GM23338 (cell line): ENCODE measurements at regions not wholly inside any gene's neighbourhood (a gene's known extent, or its start where the extent isn't known, plus 50 kb on each side); places are given as distances from the start of the nearest gene placed in this dataset.

Experiments used
- ATAC-seq: fragments of 200-7000 bp; cut with Tn5 transposase; 3 replicates; pipeline ENCODE4 v1.9.1; 2020
- DNase-seq: peaks from one replicate; pipeline ENCODE4 v3.0.0-alpha.2; 2015; ENCODE audit warnings: low spot score
- H2AFZ ChIP-seq: fragments of 200-600 bp; sonication (generic); 2 replicates; pipeline ENCODE4 v1.8.0; 2016; ENCODE audit warnings: antibody characterized with exemption, mild to moderate bottlenecking, moderate library complexity
- H3F3A ChIP-seq: fragments of 200-600 bp; sonication (generic); replicated peaks from 2 replicates; pipeline ENCODE4 v1.8.0; 2017; ENCODE audit warnings: antibody characterized with exemption, mixed run types, low read depth
- H3K27ac ChIP-seq: fragments of 200-600 bp; sonication (generic); 2 replicates; pipeline ENCODE4 v1.6.1; 2016; ENCODE audit warnings: low read depth
- H3K27me3 ChIP-seq: fragments of 200-600 bp; sonication (generic); 2 replicates; pipeline ENCODE4 v1.8.0; 2016; ENCODE audit warnings: mild to moderate bottlenecking, mixed run types, moderate library complexity; ENCODE audit not compliant: insufficient read depth
- H3K36me3 ChIP-seq: fragments of 200-600 bp; sonication (generic); 2 replicates; pipeline ENCODE4 v1.8.0; 2016; ENCODE audit warnings: mild to moderate bottlenecking; ENCODE audit not compliant: insufficient read depth
- H3K4me1 ChIP-seq: fragments of 200-600 bp; sonication (generic); 2 replicates; pipeline ENCODE4 v1.8.0; 2016; ENCODE audit warnings: mild to moderate bottlenecking, moderate library complexity; ENCODE audit not compliant: insufficient read depth
- H3K4me2 ChIP-seq: fragments of 200-600 bp; sonication (generic); 2 replicates; pipeline ENCODE4 v1.7.1; 2017; ENCODE audit warnings: mixed run types
- H3K4me3 ChIP-seq: fragments of 200-600 bp; sonication (generic); 2 replicates; pipeline ENCODE4 v1.6.1; 2016; ENCODE audit warnings: mixed run types
- H3K79me2 ChIP-seq: fragments of 200-600 bp; sonication (generic); replicated peaks from 2 replicates; pipeline ENCODE4 v1.8.0; 2017; ENCODE audit warnings: mild to moderate bottlenecking; ENCODE audit not compliant: insufficient read depth
- H3K9me2 ChIP-seq: fragments of 200-600 bp; sonication (generic); 2 replicates; pipeline ENCODE4 v1.8.0; 2017; ENCODE audit not compliant: insufficient read depth
- H4K20me1 ChIP-seq: fragments of 200-600 bp; sonication (generic); replicated peaks from 2 replicates; pipeline ENCODE4 v1.8.0; 2017; ENCODE audit warnings: mild to moderate bottlenecking; ENCODE audit not compliant: insufficient read depth
- H3K27ac Mint-ChIP-seq: 2 replicates; pipeline ENCODE4 v1.8.0; 2020; ENCODE audit warnings: inconsistent platforms, mild to moderate bottlenecking, moderate library complexity, mixed read lengths
- H3K27me3 Mint-ChIP-seq: 3 replicates; pipeline ENCODE4 v1.8.0; 2022; ENCODE audit warnings: low read depth, mild to moderate bottlenecking, moderate library complexity, mixed read lengths, inconsistent platforms; ENCODE audit not compliant: insufficient read depth, poor library complexity
- H3K36me3 Mint-ChIP-seq: 3 replicates; pipeline ENCODE4 v1.8.0; 2021; ENCODE audit warnings: low read depth, mild to moderate bottlenecking, inconsistent platforms, moderate library complexity, mixed read lengths
- H3K4me1 Mint-ChIP-seq: 3 replicates; pipeline ENCODE4 v1.8.0; 2020; ENCODE audit warnings: mild to moderate bottlenecking, inconsistent platforms, mixed read lengths
- H3K4me3 Mint-ChIP-seq: 3 replicates; pipeline ENCODE4 v1.8.0; 2021; ENCODE audit warnings: moderate library complexity, mild to moderate bottlenecking, inconsistent platforms, mixed read lengths
- H3K9me3 Mint-ChIP-seq: 3 replicates; pipeline ENCODE4 v1.8.0; 2020; ENCODE audit warnings: moderate library complexity, mild to moderate bottlenecking, inconsistent platforms, mixed read lengths
- CREB1 ChIP-seq: fragments of 250-450 bp; sonication (Bioruptor Pico); IDR thresholded peaks from 2 replicates; pipeline ENCODE4 v1.5.0; 2020; ENCODE audit warnings: low read depth, mild to moderate bottlenecking, moderate library complexity
- EZH2 ChIP-seq: fragments of 200-600 bp; sonication (generic); IDR thresholded peaks from one replicate; pipeline ENCODE4 v1.8.0; 2017; ENCODE audit warnings: antibody characterized with exemption, mild to moderate bottlenecking, low read depth; ENCODE audit not compliant: unreplicated experiment
- EZH2phosphoT487 ChIP-seq: fragments of 200-600 bp; sonication (generic); IDR thresholded peaks from one replicate; pipeline ENCODE4 v1.8.1; 2018; ENCODE audit warnings: antibody characterized with exemption; ENCODE audit not compliant: unreplicated experiment
- JUNB ChIP-seq: IDR thresholded peaks from one replicate; pipeline ENCODE4 v1.6.1; 2016; ENCODE audit warnings: antibody characterized with exemption; ENCODE audit not compliant: unreplicated experiment
- NANOG ChIP-seq: IDR thresholded peaks from 2 replicates; pipeline ENCODE4 v1.6.1; 2016; ENCODE audit warnings: antibody characterized with exemption, borderline replicate concordance
- POLR2AphosphoS5 ChIP-seq: IDR thresholded peaks from 2 replicates; pipeline ENCODE4 v1.6.1; 2016; ENCODE audit warnings: antibody characterized with exemption, low read depth
- STAT1 ChIP-seq: IDR thresholded peaks from one replicate; pipeline ENCODE4 v1.6.1; 2016; ENCODE audit warnings: antibody characterized with exemption; ENCODE audit not compliant: unreplicated experiment
- ZNF114 ChIP-seq: fragments of 250-450 bp; sonication (Bioruptor Pico); IDR thresholded peaks from 2 replicates; pipeline ENCODE4 v1.5.0; 2020; ENCODE audit warnings: mild to moderate bottlenecking, moderate library complexity
- ZNF331 ChIP-seq: fragments of 250-450 bp; sonication (Bioruptor Pico); IDR thresholded peaks from 2 replicates; pipeline ENCODE4 v1.5.0; 2020; ENCODE audit warnings: low read depth, mild to moderate bottlenecking, moderate library complexity
- TF ChIP-seq, protein P1 (sequence below): fragments of 250-450 bp; sonication (Bioruptor Pico); IDR thresholded peaks from 2 replicates; pipeline ENCODE4 v1.5.0; 2020; ENCODE audit warnings: mild to moderate bottlenecking, moderate library complexity
- TF ChIP-seq, protein P2 (sequence below), 2 experiments: fragments of 200-600 bp in 1 of 2; sonication (generic) in 1 of 2; conservative IDR thresholded peaks; 2 replicates each; pipeline versions ENCODE4 v1.5.1 to v1.6.1; 2016 to 2017; ENCODE audit warnings: antibody characterized with exemption in 2 of 2, low read depth in 2 of 2, mild to moderate bottlenecking in 2 of 2, moderate library complexity in 1 of 2
- TF ChIP-seq, protein P3 (sequence below): IDR thresholded peaks from one replicate; pipeline ENCODE4 v1.6.1; 2018; ENCODE audit warnings: antibody characterized with exemption; ENCODE audit not compliant: unreplicated experiment
- TF ChIP-seq, protein P4 (sequence below): IDR thresholded peaks from 2 replicates; pipeline ENCODE4 v1.6.1; 2016; ENCODE audit warnings: antibody characterized with exemption

DNA sequence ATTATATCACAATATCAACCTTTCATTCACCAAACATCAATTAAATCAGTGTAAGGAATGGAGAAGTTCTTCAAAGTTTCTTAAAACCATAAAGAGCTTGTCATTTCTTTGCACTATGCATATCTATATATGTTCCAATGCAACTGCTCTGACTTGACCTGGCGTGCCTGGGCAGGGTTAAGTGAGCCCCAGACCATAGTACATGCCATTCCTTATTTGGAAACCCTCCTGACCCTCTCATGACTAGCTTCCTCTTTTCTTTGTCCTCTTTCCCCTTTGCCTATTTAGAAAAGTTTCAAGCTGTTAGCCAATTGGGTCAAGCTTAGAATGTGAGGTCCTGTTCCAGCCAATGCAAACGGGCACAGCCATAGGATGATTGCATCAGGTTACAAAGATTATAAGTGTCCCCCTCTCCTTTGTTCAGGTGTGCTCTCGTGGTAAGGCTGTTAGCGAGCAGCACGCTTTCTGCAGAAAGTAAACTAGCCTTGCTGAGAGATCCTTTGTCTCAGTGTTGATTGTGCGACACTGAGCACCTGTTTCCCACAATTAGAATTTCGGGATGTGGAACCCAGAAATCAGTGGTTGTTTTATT lies 78.2 kb upstream of the UXS1 start:
- H3K9me2 ChIP-seq = no peaks in the 10 kb centered on the region; the same call in 1 of the 2 replicates
- peaks cover 13% of the 10 kb centered on the region for H3K4me1 Mint-ChIP-seq
- H3K27ac ChIP-seq = 0 out of 2 replicates have a peak overlapping the region, but pooled peaks have one; percentile 5
- H4K20me1 ChIP-seq = no peaks in the 10 kb centered on the region
- H2AFZ ChIP-seq = no peak overlapping the region
- H3K27me3 Mint-ChIP-seq = peaks cover 12% of the 10 kb centered on the region
- no peak overlapping the region for H3K4me3 ChIP-seq
- H3K79me2 ChIP-seq = no peaks in the 10 kb centered on the region
- H3K27me3 ChIP-seq = no peaks in the 10 kb centered on the region
- H3F3A ChIP-seq = no peaks in the 10 kb centered on the region
- peaks cover 21% of the 10 kb centered on the region for H3K9me3 Mint-ChIP-seq
- TF ChIP-seq, protein P1, sequence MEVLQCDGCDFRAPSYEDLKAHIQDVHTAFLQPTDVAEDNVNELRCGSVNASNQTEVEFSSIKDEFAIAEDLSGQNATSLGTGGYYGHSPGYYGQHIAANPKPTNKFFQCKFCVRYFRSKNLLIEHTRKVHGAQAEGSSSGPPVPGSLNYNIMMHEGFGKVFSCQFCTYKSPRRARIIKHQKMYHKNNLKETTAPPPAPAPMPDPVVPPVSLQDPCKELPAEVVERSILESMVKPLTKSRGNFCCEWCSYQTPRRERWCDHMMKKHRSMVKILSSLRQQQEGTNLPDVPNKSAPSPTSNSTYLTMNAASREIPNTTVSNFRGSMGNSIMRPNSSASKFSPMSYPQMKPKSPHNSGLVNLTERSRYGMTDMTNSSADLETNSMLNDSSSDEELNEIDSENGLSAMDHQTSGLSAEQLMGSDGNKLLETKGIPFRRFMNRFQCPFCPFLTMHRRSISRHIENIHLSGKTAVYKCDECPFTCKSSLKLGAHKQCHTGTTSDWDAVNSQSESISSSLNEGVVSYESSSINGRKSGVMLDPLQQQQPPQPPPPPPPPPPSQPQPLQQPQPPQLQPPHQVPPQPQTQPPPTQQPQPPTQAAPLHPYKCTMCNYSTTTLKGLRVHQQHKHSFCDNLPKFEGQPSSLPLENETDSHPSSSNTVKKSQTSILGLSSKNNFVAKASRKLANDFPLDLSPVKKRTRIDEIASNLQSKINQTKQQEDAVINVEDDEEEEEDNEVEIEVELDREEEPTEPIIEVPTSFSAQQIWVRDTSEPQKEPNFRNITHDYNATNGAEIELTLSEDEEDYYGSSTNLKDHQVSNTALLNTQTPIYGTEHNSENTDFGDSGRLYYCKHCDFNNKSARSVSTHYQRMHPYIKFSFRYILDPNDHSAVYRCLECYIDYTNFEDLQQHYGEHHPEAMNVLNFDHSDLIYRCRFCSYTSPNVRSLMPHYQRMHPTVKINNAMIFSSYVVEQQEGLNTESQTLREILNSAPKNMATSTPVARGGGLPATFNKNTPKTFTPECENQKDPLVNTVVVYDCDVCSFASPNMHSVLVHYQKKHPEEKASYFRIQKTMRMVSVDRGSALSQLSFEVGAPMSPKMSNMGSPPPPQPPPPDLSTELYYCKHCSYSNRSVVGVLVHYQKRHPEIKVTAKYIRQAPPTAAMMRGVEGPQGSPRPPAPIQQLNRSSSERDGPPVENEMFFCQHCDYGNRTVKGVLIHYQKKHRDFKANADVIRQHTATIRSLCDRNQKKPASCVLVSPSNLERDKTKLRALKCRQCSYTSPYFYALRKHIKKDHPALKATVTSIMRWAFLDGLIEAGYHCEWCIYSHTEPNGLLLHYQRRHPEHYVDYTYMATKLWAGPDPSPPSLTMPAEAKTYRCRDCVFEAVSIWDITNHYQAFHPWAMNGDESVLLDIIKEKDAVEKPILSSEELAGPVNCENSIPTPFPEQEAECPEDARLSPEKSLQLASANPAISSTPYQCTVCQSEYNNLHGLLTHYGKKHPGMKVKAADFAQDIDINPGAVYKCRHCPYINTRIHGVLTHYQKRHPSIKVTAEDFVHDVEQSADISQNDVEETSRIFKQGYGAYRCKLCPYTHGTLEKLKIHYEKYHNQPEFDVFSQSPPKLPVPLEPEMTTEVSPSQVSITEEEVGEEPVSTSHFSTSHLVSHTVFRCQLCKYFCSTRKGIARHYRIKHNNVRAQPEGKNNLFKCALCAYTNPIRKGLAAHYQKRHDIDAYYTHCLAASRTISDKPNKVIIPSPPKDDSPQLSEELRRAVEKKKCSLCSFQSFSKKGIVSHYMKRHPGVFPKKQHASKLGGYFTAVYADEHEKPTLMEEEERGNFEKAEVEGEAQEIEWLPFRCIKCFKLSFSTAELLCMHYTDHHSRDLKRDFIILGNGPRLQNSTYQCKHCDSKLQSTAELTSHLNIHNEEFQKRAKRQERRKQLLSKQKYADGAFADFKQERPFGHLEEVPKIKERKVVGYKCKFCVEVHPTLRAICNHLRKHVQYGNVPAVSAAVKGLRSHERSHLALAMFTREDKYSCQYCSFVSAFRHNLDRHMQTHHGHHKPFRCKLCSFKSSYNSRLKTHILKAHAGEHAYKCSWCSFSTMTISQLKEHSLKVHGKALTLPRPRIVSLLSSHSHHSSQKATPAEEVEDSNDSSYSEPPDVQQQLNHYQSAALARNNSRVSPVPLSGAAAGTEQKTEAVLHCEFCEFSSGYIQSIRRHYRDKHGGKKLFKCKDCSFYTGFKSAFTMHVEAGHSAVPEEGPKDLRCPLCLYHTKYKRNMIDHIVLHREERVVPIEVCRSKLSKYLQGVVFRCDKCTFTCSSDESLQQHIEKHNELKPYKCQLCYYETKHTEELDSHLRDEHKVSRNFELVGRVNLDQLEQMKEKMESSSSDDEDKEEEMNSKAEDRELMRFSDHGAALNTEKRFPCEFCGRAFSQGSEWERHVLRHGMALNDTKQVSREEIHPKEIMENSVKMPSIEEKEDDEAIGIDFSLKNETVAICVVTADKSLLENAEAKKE = no peak
- no peak for TF ChIP-seq EZH2phosphoT487
- no peak for TF ChIP-seq EZH2
- TF ChIP-seq NANOG = no peak
- no peak for TF ChIP-seq CREB1
- TF ChIP-seq ZNF331 (CRISPR knock-in tag) = no peak
- TF ChIP-seq, protein P2, sequence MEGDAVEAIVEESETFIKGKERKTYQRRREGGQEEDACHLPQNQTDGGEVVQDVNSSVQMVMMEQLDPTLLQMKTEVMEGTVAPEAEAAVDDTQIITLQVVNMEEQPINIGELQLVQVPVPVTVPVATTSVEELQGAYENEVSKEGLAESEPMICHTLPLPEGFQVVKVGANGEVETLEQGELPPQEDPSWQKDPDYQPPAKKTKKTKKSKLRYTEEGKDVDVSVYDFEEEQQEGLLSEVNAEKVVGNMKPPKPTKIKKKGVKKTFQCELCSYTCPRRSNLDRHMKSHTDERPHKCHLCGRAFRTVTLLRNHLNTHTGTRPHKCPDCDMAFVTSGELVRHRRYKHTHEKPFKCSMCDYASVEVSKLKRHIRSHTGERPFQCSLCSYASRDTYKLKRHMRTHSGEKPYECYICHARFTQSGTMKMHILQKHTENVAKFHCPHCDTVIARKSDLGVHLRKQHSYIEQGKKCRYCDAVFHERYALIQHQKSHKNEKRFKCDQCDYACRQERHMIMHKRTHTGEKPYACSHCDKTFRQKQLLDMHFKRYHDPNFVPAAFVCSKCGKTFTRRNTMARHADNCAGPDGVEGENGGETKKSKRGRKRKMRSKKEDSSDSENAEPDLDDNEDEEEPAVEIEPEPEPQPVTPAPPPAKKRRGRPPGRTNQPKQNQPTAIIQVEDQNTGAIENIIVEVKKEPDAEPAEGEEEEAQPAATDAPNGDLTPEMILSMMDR (conservative IDR thresholded peaks at IDR 0.05; ENCODE audit: low read depth in 2 of 2) = no peak
- no peak for TF ChIP-seq JUNB
- TF ChIP-seq, protein P3, sequence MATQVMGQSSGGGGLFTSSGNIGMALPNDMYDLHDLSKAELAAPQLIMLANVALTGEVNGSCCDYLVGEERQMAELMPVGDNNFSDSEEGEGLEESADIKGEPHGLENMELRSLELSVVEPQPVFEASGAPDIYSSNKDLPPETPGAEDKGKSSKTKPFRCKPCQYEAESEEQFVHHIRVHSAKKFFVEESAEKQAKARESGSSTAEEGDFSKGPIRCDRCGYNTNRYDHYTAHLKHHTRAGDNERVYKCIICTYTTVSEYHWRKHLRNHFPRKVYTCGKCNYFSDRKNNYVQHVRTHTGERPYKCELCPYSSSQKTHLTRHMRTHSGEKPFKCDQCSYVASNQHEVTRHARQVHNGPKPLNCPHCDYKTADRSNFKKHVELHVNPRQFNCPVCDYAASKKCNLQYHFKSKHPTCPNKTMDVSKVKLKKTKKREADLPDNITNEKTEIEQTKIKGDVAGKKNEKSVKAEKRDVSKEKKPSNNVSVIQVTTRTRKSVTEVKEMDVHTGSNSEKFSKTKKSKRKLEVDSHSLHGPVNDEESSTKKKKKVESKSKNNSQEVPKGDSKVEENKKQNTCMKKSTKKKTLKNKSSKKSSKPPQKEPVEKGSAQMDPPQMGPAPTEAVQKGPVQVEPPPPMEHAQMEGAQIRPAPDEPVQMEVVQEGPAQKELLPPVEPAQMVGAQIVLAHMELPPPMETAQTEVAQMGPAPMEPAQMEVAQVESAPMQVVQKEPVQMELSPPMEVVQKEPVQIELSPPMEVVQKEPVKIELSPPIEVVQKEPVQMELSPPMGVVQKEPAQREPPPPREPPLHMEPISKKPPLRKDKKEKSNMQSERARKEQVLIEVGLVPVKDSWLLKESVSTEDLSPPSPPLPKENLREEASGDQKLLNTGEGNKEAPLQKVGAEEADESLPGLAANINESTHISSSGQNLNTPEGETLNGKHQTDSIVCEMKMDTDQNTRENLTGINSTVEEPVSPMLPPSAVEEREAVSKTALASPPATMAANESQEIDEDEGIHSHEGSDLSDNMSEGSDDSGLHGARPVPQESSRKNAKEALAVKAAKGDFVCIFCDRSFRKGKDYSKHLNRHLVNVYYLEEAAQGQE = no peak
- TF ChIP-seq ZNF114 (CRISPR knock-in tag) = no peak
- TF ChIP-seq, protein P4, sequence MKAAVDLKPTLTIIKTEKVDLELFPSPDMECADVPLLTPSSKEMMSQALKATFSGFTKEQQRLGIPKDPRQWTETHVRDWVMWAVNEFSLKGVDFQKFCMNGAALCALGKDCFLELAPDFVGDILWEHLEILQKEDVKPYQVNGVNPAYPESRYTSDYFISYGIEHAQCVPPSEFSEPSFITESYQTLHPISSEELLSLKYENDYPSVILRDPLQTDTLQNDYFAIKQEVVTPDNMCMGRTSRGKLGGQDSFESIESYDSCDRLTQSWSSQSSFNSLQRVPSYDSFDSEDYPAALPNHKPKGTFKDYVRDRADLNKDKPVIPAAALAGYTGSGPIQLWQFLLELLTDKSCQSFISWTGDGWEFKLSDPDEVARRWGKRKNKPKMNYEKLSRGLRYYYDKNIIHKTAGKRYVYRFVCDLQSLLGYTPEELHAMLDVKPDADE = no peak
- TF ChIP-seq STAT1 = no peak
- no peak for TF ChIP-seq POLR2AphosphoS5
- peak; percentile 15 for ATAC-seq
- DNase-seq = peak; percentile 30
- H3K27ac Mint-ChIP-seq = no peak overlapping the region; the same call in 1 of the 2 replicates
- no peaks in the 10 kb centered on the region for H3K36me3 ChIP-seq
- H3K4me2 ChIP-seq = no peak overlapping the region
- no peaks in the 10 kb centered on the region for H3K4me1 ChIP-seq
- H3K4me3 Mint-ChIP-seq = no peak overlapping the region
- H3K36me3 Mint-ChIP-seq = peaks cover 15% of the 10 kb centered on the region; the same call in 2 of the 3 replicates
